CD4-positive, alpha-beta memory T cell (primary cell): ENCODE measurements at regions not wholly inside any gene's neighbourhood (a gene's known extent, or its start where the extent isn't known, plus 50 kb on each side); places are given as distances from the start of the nearest gene placed in this dataset.

ENCODE experiments used
- CTCF ChIA-PET: fragments of 350-600 bp; sonication (Branson Sonifier 250); formaldehyde crosslinking; loops from one replicate; lab custom pipeline; 2021; ENCODE audit warnings: inconsistent platforms; ENCODE audit not compliant: partially characterized antibody; lab: Charles Lee
- POLR2A ChIA-PET: fragments of 350-600 bp; sonication (Branson Sonifier 250); formaldehyde crosslinking; loops from one replicate; lab custom pipeline; 2021; ENCODE audit not compliant: partially characterized antibody; lab: Charles Lee
- DNase-seq, 5 donors: peaks; one replicate each; pipeline versions ENCODE4 v3.0.0 to v3.0.0-alpha.2; 2020 to 2022; ENCODE audit warnings: mixed read lengths in 1 of 5
- H3K27ac ChIP-seq: one replicate; pipeline ENCODE4 v1.7.0; 2013; ENCODE audit warnings: low read depth, low read length
- H3K27me3 ChIP-seq: 2 replicates; pipeline ENCODE4 v1.7.0; 2013; ENCODE audit warnings: mild to moderate bottlenecking, low read length, moderate library complexity; ENCODE audit not compliant: insufficient read depth
- H3K36me3 ChIP-seq: 2 replicates; pipeline ENCODE4 v1.7.0; 2013; ENCODE audit warnings: mild to moderate bottlenecking, low read length, moderate library complexity; ENCODE audit not compliant: insufficient read depth
- H3K4me1 ChIP-seq: 2 replicates; pipeline ENCODE4 v1.7.0; 2013; ENCODE audit warnings: mild to moderate bottlenecking, low read length, moderate library complexity; ENCODE audit not compliant: insufficient read depth
- H3K4me3 ChIP-seq, 2 donors: one replicate each; pipeline ENCODE4 v1.7.0; 2013; ENCODE audit warnings: low read length in 2 of 2, mild to moderate bottlenecking in 1 of 2
- H3K9me3 ChIP-seq, 2 donors: one replicate each; pipeline ENCODE4 v1.7.0; 2013; ENCODE audit warnings: low read length in 2 of 2, control low read depth in 1 of 2; ENCODE audit not compliant: control insufficient read depth in 1 of 2
- H3K27ac Mint-ChIP-seq, 7 donors: one replicate each; pipeline ENCODE4 v1.8.0; 2020 to 2021; ENCODE audit warnings: mixed read lengths in 7 of 7, mild to moderate bottlenecking in 6 of 7, inconsistent platforms in 3 of 7, moderate library complexity in 3 of 7
- H3K27me3 Mint-ChIP-seq, 2 donors: one replicate each; pipeline ENCODE4 v1.8.0; 2020 to 2021; ENCODE audit warnings: mixed read lengths in 2 of 2
- H3K36me3 Mint-ChIP-seq, 2 donors: one replicate each; pipeline ENCODE4 v1.8.0; 2020 to 2021; ENCODE audit warnings: mixed read lengths in 2 of 2, inconsistent platforms in 1 of 2, mild to moderate bottlenecking in 1 of 2
- H3K4me1 Mint-ChIP-seq, 4 donors: one replicate each; pipeline ENCODE4 v1.8.0; 2020 to 2021; ENCODE audit warnings: mixed read lengths in 4 of 4, mild to moderate bottlenecking in 1 of 4
- H3K4me3 Mint-ChIP-seq, 8 donors: one replicate each; pipeline ENCODE4 v1.8.0; 2020 to 2021; ENCODE audit warnings: mixed read lengths in 8 of 8, mild to moderate bottlenecking in 7 of 8, moderate library complexity in 6 of 8, inconsistent platforms in 3 of 8
- H3K9me3 Mint-ChIP-seq, 8 donors: one replicate each; pipeline ENCODE4 v1.8.0; 2020 to 2021; ENCODE audit warnings: mixed read lengths in 8 of 8, mild to moderate bottlenecking in 5 of 8, inconsistent platforms in 3 of 8, moderate library complexity in 1 of 8
- intact Hi-C: fragments of 100-400 bp; cut with micrococcal nuclease; formaldehyde crosslinking; loops from one replicate; pipeline ENCODE4 v1.15.1; 2023

- intact Hi-C loops: no loop called here
- Mint-ChIP-seq H3K36me3 (no peaks in the 10 kb centered on the region), H3K27me3 (peaks cover 12 to 13% of the 10 kb centered on the region in 2 donors), H3K4me3 (no peak overlapping the region), H3K27ac (no peak overlapping the region), H3K9me3 (no peaks in the 10 kb centered on the region), H3K4me1 (peaks cover 0 to 1% (median 0%) of the 10 kb centered on the region in 4 donors)
- H3K27ac ChIP-seq: no peak overlapping the region
- no peaks in the 10 kb centered on the region for H3K27me3 ChIP-seq
- no peaks in the 10 kb centered on the region for H3K4me1 ChIP-seq
- no peaks in the 10 kb centered on the region for H3K36me3 ChIP-seq
- no peak overlapping the region for H3K4me3 ChIP-seq
- CTCF ChIA-PET: no interaction called here
- POLR2A ChIA-PET: no interaction called here
- no peak for DNase-seq
- H3K9me3 ChIP-seq: no peaks in the 10 kb centered on the region
These were observed 67.8 kb upstream of the NEURL1B start for GRCh38 chr5:172573120-172573882.

DNA sequence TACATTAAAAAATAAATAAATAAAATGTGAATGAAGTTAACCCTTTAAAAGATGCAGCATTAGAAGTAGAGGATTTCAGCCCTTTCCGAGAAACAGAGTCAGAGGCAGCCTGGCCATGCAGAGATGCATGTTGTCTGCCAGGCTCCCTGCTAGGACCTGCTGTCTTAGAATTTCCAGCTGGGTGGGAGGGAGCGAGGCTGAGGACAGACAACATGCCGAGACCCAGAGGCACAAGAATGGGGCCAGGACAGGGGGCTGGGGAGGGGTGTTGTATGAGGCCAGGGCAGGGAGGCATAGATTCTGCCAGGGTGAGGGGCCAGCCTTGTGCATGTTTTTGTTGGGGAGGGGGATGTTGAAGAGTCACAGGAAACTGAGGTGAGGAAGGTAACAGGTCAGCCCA, 68.6 kb upstream of the NEURL1B start:
- Histone ChIP-seq H3K9me3 (no peaks in the 10 kb centered on the region), H3K36me3 (no peaks in the 10 kb centered on the region), H3K27ac (no peak overlapping the region), H3K27me3 (no peaks in the 10 kb centered on the region), H3K4me3 (no peak overlapping the region), H3K4me1 (no peaks in the 10 kb centered on the region)
- H3K4me3 Mint-ChIP-seq: no peak overlapping the region
- no peaks in the 10 kb centered on the region for H3K36me3 Mint-ChIP-seq
- DNase-seq: no peak
- ChIA-PET POLR2A (no interaction called here), CTCF (no interaction called here)
- H3K27ac Mint-ChIP-seq: peak overlapping the region in 1 of 7 donors; percentile 48
- peaks cover 12 to 13% of the 10 kb centered on the region in 2 donors for H3K27me3 Mint-ChIP-seq
- intact Hi-C loops: no loop called here
- peaks cover 0 to 1% (median 0%) of the 10 kb centered on the region in 4 donors for H3K4me1 Mint-ChIP-seq
- no peaks in the 10 kb centered on the region for H3K9me3 Mint-ChIP-seq

- H3K4me1 ChIP-seq: no peaks in the 10 kb centered on the region
- Mint-ChIP-seq H3K4me3 (no peak overlapping the region), H3K27me3 (peaks cover 12 to 14% of the 10 kb centered on the region in 2 donors), H3K4me1 (peaks cover 0 to 1% (median 0%) of the 10 kb centered on the region in 4 donors), H3K9me3 (no peaks in the 10 kb centered on the region), H3K27ac (no peak overlapping the region), H3K36me3 (no peaks in the 10 kb centered on the region)
- DNase-seq: no peak
- no peak overlapping the region for H3K4me3 ChIP-seq
- no peaks in the 10 kb centered on the region for H3K9me3 ChIP-seq
- POLR2A ChIA-PET: no interaction called here
- intact Hi-C loops: no loop called here
- H3K27ac ChIP-seq: no peak overlapping the region
- no peaks in the 10 kb centered on the region for H3K27me3 ChIP-seq
- CTCF ChIA-PET: no interaction called here
- no peaks in the 10 kb centered on the region for H3K36me3 ChIP-seq
These were observed 69.2 kb upstream of the NEURL1B start for GRCh38 chr5:172571892-172572291.

- Histone ChIP-seq H3K4me3 (no peak overlapping the region), H3K27me3 (no peaks in the 10 kb centered on the region), H3K27ac (no peak overlapping the region), H3K36me3 (no peaks in the 10 kb centered on the region), H3K4me1 (no peaks in the 10 kb centered on the region), H3K9me3 (no peaks in the 10 kb centered on the region)
- no peak for DNase-seq
- Mint-ChIP-seq H3K36me3 (no peaks in the 10 kb centered on the region), H3K4me1 (peaks cover 0 to 1% (median 0%) of the 10 kb centered on the region in 4 donors), H3K9me3 (no peaks in the 10 kb centered on the region), H3K27me3 (peaks cover 12 to 18% of the 10 kb centered on the region in 2 donors), H3K27ac (no peak overlapping the region), H3K4me3 (peak overlapping the region in 1 of 8 donors; percentile 7)
- ChIA-PET POLR2A (no interaction called here), CTCF (no interaction called here)
- intact Hi-C loops: no loop called here
These were observed 69.7 kb upstream of the NEURL1B start for GRCh38 chr5:172571413-172571812.

DNA sequence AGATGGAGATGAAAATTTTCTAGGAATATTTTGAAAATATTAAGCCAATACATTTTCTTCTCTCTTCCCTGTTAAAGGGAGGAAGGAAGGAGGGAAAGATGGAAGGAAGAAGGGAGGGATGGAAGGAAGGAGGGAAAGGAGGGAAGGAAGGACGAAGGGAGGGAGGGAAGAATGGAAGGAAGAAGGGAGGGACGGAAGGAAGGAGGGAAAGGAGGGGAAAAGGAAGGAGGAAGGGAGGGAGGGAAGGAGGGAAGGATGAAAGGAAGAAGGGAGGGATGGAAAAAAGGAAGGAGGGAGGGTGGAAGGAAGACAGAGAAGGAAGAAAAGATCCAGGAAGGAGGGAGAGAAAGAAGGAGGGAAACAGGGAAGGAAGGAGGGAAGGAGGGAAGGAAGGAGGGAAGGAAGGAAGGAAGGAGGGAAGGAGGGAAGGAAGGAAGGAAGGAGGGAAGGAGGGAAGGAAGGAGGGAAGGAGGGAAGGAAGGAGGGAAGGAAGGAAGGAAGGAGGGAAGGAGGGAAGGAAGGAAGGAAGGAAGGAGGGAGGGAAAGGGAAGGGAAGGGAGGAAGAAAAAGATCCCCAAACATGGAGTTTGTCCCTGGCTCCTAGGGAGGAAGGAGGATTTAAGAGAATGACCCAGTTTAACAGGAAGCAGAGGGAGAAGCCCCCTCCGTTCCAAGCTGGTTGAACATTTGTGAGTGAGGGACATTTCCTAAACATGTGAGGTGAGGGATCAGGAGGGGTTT, 70.3 kb upstream of the NEURL1B start:
- Mint-ChIP-seq H3K9me3 (no peaks in the 10 kb centered on the region), H3K36me3 (no peaks in the 10 kb centered on the region), H3K27ac (no peak overlapping the region), H3K4me3 (no peak overlapping the region), H3K4me1 (peaks cover 0 to 1% (median 0%) of the 10 kb centered on the region in 4 donors), H3K27me3 (peaks cover 12 to 18% of the 10 kb centered on the region in 2 donors)
- intact Hi-C loops: no loop called here
- H3K27ac ChIP-seq: no peak overlapping the region
- H3K4me1 ChIP-seq: no peaks in the 10 kb centered on the region
- no peak overlapping the region for H3K4me3 ChIP-seq
- ChIA-PET POLR2A (no interaction called here), CTCF (no interaction called here)
- no peak for DNase-seq
- H3K9me3 ChIP-seq: no peaks in the 10 kb centered on the region
- H3K27me3 ChIP-seq: no peaks in the 10 kb centered on the region
- H3K36me3 ChIP-seq: no peaks in the 10 kb centered on the region

DNA sequence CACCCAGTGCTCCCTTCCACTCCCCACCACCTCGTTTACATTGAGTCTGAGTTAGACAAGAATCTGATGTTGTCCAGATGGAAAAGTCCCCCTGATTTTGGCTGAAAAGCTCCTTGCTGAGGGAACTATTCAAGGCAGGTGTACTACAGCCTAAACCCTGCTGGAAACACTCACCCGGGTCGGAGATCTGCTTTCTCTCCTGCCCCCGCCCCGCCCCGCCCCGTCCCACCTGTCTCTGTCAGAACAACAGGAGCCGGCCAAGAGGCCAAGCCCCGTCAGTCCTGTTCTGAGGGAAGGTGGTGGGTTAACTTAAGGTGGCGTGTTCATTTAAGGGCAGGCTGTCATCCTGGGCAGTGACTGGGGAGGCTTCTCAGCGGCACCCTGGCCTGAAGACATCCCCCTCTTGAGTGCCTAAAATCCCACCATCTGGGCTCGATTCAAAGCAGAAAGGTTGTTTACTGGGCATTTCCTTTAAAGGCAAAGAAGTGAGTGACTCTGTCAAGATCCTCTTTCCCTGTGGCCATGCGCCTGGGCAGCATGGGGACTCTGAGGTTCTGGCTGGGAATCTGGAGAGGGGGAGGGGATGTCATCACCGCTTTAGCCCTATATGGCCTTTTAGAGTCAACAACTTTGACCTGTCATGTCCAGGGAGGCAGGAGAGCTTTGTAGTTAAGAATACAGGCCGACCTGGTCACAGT, 71.1 kb upstream of the NEURL1B start:
- no peak overlapping the region for H3K27ac Mint-ChIP-seq
- H3K4me1 Mint-ChIP-seq: peaks cover 0 to 1% (median 0%) of the 10 kb centered on the region in 4 donors
- POLR2A ChIA-PET: no interaction called here
- intact Hi-C loops: no loop called here
- no peak overlapping the region for H3K4me3 ChIP-seq
- CTCF ChIA-PET: no interaction called here
- H3K36me3 Mint-ChIP-seq: no peaks in the 10 kb centered on the region
- H3K9me3 ChIP-seq: no peaks in the 10 kb centered on the region
- H3K27ac ChIP-seq: no peak overlapping the region
- H3K4me1 ChIP-seq: no peaks in the 10 kb centered on the region
- DNase-seq: no peak
- H3K4me3 Mint-ChIP-seq: no peak overlapping the region
- no peaks in the 10 kb centered on the region for H3K27me3 ChIP-seq
- H3K27me3 Mint-ChIP-seq: peaks cover 10 to 18% of the 10 kb centered on the region in 2 donors
- H3K36me3 ChIP-seq: no peaks in the 10 kb centered on the region
- H3K9me3 Mint-ChIP-seq: no peaks in the 10 kb centered on the region

DNA sequence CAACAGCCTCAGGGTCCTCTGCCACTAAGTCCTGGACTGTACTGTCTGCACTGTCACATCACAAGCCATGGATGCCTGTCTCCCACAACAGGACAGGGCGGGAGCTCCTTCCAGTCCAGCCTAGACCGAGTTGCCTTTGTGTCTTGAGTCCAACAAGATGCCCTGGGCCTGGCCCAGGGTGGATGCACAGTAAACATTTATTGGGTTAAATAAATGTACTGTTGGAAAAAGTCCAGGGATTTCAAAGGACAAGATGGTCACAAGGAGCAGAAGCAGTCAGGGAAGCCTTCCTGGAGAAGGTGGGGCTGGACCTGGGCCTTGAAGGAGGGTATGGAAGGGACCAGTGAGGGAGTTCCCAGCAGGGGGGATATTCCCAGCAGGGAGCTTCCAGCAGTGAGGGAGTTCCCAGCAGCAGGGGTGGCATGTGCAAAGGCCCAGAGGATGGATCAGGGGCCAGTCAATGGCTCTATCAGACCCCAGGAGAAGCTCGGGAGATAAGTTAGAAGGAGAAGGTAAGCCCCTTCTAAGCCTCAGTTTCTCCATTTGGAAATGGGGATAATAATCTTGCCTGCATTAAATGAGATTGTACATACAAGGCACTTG, 72.7 kb upstream of the NEURL1B start:
- Mint-ChIP-seq H3K4me3 (no peak overlapping the region), H3K9me3 (no peaks in the 10 kb centered on the region), H3K27me3 (peaks cover 5 to 18% of the 10 kb centered on the region in 2 donors), H3K4me1 (no peaks in the 10 kb centered on the region), H3K27ac (no peak overlapping the region), H3K36me3 (no peaks in the 10 kb centered on the region)
- intact Hi-C loops: no loop called here
- Histone ChIP-seq H3K4me3 (no peak overlapping the region), H3K27ac (no peak overlapping the region), H3K9me3 (no peaks in the 10 kb centered on the region), H3K4me1 (no peaks in the 10 kb centered on the region), H3K36me3 (no peaks in the 10 kb centered on the region), H3K27me3 (no peaks in the 10 kb centered on the region)
- DNase-seq: no peak
- CTCF ChIA-PET: no interaction called here
- POLR2A ChIA-PET: no interaction called here
